HG02970 (cell line): ENCODE measurements at regions not wholly inside any gene's neighbourhood (a gene's known extent, or its start where the extent isn't known, plus 50 kb on each side); places are given as distances from the start of the nearest gene placed in this dataset.

Source experiments
- ATAC-seq: cut with Tn5 transposase; IDR thresholded peaks from one replicate; pipeline ENCODE4 v1.9.1; 2021; ENCODE audit warnings: mild to moderate bottlenecking, moderate library complexity, moderate number of reproducible peaks; ENCODE audit not compliant: unreplicated experiment, low FRiP score

DNA sequence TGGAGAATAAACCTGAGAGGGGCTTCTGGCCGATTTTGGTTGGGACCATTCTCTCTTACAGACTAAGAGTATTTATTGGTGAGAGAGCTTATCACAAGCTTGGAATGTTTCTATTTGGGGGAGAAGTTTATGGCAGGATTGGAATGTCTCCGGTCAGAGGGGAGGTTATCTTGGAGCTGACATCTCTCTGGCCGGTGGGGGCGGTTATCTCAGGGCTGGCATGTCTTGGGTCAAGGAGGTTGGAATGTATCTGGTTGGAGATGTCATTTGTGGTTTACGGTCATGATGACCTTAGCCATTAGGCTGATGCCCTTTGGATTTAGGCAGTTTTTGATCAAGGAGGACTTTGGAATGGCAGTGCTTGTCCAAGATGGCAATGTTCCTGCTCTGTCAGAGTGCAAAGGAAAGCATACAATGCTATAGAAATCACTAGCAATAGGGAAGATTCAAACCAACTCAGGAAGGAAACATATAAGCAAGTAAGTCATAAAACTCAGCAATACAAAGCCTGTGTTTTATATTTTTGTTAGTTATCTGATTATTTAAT is 362.4 kb upstream of the LRATD1 start:
- ATAC-seq = no peak

DNA sequence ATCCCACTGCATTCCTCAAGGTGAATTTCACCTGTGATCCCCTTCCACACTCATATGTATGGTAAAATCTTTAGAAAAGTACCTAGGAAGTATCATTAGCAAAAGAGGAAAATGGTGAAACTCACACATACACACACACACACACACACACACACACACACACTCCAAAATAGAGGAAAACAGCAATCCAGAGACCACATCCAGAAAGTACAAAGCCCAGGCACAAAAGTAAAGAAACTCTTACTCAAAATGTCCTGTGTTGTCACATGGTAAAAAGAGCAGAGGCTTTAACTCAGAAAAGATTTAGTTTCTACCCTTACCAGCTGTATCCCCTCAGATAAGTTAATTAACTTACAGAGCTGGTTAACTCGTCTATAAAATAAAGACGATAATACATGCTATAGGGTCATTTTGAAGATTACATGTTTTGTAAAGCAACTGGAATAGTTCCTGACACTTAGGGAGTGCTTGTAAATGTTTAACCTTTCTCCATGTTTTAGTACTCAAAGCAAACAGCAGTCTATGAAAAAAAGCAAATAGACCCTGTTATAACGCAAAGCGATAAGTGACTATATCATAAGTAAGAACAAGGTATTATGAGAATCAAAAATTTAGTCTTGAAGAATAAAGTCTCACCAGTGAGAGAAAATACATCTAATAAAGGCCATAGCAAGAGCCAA is 360.0 kb upstream of the LRATD1 start:
- no peak for ATAC-seq

DNA sequence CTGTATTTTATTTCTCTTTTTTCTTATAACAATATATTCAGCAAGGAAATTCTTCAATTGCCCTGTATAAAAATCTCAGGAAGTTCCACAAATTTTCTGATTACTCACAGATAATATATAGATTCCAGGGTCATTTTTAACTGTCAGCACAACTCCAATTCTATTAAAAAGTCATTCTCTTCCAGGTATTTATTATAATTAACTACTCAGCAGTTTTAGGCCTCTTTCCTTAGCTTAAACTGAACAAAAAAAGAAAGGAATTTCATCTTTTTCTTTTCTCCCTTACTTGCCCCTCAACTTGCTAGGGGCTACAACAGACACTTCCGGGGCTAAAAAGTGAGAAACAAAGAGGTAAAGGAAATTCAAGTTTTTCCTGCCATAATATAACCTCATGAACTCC is 358.9 kb upstream of the LRATD1 start:
- no peak for ATAC-seq

DNA sequence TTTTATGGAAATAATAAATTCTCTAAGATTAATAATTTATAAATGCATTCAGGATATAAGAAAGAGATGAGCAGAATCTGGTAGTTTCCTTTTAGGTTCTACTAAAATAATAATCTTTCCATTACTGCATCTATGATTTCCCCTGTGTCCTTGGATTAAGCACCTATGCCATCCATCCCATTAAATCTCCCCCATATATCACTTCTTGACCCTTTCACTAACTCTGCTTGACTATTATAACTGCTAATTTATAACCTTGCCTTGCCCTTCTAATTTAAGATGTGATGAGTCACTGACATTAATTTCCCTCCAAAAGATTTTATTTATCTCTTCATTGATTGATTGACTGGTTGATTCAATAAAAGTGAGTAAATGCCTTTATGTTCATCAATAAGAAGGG is 348.3 kb upstream of the LRATD1 start:
- ATAC-seq = no peak

DNA sequence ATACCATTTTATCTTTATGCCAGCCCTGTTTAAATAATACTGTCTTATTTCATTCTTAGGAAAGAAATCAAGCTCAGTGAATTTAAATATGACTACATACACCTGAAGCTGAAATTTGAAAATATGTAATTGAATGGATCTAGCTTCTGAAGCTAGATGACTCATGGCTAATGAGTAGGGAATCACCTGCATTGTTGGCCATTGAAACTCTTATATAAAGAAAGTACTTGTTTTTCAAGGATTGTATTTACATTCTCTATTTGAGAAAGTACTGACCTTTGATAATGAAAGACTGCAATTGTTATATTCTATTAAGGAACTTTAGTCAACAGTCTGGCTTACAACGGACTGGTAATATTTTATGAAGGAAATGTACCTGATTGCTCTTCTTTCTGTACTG is 346.7 kb upstream of the LRATD1 start:
- no peak for ATAC-seq

DNA sequence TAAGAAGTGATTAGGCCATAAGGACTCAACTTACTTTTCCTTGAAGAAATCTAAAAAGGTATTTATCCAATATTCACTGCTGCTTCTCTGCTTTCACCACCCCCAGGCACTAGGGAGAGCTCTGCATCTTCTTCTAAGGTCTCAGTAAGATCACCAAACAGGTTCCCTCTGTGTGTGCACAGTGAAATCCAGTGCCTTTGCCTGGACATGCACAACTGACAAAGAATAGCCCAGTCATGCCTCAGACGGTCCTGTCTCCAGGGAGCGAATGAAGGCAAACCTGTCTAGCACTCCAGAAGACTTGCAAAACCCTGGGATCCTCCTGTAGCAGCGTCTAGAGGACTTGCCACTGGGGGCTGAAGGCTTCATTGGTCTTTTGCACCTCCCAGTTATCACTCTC is 344.5 kb upstream of the LRATD1 start:
- ATAC-seq = no peak

DNA sequence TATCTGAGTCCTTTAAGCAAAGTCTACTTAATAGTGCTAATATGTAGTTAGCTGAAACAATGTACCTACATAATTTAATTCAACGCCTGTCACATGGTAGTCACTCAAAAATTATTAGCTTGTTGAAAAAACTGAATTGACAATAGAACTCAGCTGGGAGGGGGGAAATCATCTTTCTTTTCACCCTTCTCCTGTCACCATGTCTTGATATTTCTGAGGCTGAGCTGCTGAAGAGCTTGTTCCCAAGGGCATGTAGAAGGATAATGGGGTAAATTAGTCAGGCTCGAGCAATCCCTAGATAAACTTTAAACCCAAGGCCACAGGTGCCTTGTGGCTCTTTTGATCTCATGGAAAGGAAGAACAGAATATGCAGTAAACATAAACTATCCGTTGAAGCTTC is 339.6 kb upstream of the LRATD1 start:
- no peak for ATAC-seq

DNA sequence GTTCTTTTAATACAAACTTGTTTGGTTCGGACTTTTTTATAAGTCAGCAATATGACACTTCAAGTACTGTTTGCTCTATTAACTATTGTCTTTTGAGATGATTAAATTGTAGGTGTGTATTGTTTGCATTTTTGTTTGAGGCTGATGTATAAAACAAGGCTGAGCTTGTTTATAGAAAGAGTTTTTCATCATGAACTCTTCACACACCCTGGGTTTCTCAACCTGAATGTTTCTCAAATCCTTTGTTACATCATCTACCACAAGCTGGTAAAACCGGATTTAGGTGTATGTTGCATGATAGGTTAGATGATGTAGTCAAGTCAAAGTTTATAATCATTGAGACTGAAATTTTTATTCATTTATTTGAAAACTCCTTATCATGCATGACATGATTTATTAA is 335.2 kb upstream of the LRATD1 start:
- ATAC-seq = no peak

DNA sequence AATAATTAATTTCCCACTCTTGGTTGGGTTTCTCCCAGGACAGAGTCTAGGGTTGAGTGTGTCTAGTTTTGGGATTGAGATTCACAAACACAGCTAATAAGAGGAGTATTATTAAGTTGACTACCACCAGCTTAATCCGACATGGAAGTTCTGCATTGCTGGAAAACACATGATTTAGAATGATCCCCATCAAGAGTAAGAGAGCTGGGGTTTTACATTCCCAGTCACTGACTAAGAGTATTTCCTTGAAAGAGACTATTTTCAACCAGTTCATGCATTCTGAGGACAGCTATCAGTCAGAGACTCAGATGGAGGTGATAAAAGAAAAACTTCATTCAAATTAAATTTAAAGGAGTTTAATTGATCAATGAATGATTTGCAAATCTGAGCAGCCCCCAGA is 334.6 kb upstream of the LRATD1 start:
- no peak for ATAC-seq

DNA sequence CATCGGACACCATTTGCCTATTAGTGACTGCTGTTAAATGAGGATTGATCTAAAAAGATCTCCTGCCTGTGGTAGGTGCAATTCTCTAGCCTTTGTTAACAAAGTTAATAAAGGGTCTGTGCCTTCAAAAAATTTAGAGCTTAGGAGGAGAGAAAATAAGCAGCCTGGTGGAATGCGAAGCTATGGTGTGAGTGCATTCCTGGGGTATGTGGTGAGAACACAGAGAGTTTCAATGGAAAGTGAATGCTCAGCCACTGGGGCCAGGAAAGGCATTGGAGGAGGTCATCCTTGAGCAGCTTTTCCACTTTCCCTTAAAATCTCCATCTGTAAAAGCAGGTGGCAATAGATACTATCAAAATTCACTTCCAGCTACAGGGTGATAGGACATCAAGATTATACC is 331.2 kb upstream of the LRATD1 start:
- ATAC-seq = no peak

DNA sequence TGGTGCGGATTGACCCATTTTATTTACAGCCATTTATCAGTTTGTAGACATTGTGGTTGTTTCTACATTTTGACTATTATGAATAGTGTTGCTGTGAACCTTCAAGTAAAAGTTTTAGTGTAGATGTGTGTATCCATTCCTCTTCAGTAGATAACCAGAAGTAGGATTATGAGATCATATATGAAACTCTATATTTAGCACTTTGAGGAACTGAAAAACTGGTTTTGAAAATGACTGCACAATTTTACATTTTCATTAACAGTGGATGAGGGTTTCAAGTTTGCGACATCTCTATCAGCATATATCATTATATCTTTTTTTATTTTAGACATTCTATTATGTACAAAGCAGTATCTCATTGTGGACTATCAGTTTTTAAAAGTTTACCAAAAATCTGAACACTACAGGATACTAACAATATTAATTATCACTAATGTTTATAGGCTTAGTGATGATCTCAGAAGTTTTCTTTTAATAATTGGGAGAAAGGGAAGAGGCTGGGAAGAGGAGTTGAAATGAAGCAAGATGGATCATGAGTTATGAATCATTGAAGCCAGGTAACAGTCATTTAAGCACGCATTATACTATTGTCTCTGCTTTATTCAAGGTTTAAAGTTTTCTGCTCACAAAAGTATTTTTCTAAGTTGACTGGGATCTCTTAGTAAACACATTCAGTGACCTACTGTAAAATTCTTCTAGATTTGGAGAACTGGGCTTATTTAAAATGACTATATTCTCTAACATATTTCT is 329.0 kb upstream of the LRATD1 start:
- ATAC-seq = peak; percentile 79

DNA sequence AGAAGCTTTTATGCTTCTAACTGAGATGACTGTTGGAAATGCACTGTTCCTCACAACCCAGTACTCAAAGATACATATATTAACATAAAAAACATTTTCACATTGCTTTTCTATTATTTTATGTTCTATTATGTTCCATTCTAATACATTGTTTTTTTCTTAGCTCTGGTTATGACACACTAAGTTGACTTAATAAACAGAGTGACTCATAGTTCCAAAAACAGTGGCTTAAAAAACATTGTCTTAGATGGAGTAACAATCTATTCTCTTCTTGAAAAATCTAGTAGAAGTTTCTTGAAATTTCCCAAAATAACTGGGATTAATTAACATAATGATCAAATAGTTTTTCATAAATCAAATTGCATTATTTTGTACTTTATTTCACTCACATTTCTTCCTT is 328.2 kb upstream of the LRATD1 start:
- ATAC-seq = no peak

DNA sequence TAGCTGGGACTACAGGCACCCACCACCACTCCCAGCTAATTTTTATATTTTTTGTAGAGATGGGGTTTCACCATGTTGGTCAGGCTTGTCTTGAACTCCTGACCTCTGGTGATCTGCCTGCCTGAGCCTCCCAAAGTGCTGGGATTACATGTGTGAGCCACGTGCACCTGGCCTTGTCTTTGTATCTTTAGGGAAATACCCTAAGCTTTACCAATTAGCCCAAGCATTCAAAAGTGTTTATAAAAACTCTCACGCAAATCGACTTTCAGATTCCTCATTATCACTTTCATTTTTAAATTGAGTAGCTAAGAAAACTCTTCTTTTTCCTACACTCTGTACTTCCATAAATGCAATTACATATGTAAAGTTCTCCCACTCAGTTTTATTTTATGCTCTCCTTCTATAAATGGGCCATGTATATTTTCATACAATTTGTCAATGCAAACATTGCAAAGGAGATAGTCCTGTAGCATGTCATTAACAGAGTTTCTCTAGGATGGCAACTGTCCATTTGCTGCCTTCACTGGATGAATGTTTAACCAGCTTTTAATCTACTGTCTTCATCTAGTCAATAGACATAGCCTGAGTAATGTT is 326.2 kb upstream of the LRATD1 start:
- peak; percentile 86 for ATAC-seq

DNA sequence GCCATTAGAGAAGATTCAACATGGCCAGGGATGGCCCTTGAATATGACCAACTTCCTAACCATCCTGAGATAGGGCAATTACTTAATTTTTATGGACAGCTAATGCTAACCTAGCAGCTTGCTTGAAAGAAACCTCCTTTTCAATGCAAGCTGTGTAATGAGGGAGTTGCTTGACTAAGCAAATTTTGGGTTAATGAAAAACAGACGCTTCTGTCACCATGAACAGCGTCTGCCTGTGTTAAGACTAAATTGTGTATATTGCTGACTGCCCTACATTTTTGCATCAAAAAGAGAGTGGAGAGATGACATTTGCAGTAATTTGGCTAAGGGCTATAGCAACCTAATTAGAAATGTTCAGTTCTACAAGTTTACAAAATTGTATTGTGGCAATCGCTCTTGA is 319.2 kb upstream of the LRATD1 start:
- ATAC-seq = no peak

DNA sequence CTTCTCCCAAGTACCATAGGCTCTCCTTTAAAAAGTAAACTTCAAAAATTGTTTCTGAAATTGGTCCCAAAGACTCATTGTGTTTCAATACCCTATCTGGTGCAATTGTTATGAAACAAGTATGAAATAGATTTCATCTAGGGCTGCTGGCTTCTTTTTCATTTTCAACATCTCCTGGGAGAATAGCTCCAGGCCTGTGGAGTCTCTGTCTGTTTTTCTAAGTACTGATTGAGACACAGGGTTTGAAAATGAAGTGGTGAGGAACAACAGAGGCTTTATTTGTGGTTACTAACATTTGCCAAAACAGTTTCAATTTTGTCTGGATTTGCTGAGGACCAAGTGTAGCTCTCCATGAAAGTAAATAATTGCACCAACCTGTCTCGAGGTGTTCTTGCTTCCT is 315.9 kb upstream of the LRATD1 start:
- ATAC-seq = no peak

DNA sequence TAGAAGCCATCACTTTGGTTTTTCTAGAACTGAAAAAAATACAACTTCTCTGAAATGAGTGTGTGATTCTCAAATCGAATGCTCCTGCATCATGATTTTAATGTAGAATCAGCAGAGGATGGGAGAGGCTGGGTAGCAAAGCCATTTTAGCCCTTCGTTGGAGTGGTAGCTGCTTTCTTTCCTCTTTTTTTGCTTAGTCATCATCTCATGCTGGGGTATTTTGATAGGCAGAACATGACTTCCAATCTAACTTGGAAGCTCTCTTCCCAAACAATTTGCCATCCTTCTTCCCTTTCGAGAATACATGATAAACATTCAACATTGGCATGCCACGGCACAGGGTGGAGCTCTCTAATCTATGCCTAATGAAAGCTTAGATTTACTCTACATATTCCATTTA is 311.2 kb upstream of the LRATD1 start:
- ATAC-seq = no peak

DNA sequence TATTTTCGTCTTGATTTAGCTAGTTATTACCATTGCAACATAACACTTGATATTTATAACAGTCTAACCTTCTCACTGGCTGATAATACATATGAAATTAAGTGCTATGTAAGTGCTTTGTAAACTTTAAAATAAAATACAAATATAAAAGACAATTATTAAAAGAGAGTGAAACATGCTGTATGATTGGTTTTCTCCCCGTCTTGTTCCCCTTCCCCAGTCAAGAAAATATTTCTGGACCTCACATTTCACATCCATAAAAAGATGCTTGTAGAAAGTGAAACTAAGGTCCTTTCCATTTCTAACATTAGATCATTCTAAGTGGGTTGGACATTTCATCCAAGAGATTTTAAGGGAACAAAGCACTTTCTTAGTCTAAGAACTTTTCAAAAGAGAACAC is 310.2 kb upstream of the LRATD1 start:
- no peak for ATAC-seq

DNA sequence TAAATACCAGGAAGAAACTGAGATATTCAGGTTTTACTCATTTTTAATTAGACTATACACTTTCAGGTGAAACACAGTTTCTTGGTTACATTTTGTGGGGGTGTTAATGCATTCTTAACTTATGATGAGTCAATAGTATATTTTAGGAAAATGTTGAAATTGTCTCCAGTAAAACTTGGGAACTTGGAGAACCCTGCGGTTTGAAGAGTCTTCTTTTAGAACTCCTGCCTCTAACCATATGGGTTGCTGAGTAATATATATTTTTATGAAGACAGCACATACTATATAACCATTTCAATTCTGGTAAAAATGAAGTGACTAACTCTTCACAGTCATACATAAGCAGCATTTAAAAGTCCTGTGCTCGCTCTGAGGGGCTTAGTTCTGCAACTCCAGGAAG is 308.2 kb upstream of the LRATD1 start:
- ATAC-seq = no peak

DNA sequence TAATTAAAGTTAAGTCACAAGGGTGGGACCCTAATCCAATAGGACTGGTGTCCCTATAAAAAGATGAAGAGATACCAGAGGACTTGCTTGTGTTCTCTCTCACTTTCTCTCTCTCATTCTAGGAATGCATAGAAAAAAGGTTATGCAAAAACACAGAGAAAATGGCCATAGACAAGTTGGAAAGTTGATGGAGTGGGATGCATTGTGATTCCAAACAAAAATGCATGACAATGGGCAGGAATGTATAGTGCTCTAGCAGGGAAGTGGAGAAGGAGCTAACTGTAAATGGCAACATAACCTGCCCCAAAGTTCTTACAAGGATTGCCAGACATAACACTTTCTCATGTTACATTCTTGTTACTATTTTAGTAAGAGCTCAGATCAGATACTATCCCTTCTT is 301.6 kb upstream of the LRATD1 start:
- ATAC-seq = no peak

DNA sequence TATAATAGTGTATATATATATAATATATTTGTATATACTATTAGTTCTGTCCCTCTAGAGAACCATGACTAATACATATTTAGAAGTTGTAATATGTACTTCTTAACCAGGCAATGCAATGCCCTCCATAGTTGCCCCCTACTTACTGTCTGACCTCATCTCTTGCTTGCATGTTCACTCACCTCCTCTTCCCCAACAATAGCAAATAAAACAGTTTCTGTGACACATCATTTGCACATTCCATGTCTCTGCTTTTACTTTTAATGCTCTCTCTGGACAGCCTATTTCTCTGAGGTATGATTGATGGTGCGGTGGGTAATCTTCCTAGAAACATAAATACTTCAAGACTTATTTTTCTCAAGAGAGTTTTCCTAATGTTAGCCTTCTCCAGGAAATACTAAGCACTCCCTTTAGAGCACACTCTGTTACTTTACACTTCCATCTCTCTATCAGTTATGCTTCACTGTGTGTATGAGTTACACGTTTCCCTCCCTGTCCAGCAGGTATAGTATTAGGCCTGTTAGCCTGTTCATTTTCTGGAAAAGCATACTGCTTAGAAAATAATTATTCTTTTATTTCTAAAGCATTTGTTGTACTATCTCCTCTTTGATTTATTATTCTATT is 295.6 kb upstream of the LRATD1 start:
- no peak for ATAC-seq

DNA sequence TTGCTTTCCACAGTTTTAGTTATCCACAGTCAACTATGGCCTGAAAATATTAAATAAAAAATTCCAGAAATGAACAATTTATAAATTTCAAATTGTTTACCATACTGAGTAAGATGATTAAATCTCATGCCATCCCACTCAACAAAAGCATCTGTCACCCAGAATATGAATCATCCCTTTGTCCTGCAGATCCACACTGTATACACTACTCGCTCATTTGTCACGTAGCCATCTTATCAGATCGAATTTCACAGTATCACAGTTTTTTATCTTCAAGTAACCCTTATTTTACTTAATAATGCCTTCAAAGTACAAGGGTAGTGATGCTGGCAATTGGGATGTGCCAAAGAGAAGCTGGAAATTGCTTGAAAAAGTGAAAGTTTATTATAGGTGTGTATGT is 291.8 kb upstream of the LRATD1 start:
- ATAC-seq = no peak
